ENCODE measurements at regions not wholly inside any gene's neighbourhood (a gene's known extent, or its start where the extent isn't known, plus 50 kb on each side); places are given as distances from the start of the nearest gene placed in this dataset.
"Not testable (repeated sequence)": the region's sequence is repeated elsewhere in the genome, so short reads cannot be mapped to it uniquely, and the experiment has no call there.

DNA sequence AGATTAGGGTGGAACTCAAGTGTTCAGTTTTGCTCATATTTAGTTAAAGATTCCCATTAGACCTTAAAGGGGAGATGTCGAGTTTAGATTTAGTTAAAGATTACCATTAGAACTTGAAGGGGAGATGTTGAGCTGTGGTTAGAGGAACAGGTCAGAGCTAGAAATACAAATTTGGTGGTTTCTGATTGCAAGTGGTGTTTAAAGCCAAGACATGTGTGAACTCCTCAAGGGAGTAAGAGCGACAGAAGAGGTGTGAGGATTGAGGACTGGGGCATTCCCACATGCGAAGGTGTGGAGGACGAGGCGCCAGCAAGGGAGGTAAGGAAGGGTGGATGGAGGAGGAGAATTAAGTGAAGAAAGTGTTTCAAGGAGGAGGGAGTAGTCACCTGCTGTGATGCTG is 168.6 kb downstream of the IER5 start:
- DNase-seq (ENCODE audit: low spot score): no peak

GRCh38 chr1:181259026-181259745 is 170.7 kb downstream of the IER5 start:
- no peak for DNase-seq (ENCODE audit: low spot score)

DNA sequence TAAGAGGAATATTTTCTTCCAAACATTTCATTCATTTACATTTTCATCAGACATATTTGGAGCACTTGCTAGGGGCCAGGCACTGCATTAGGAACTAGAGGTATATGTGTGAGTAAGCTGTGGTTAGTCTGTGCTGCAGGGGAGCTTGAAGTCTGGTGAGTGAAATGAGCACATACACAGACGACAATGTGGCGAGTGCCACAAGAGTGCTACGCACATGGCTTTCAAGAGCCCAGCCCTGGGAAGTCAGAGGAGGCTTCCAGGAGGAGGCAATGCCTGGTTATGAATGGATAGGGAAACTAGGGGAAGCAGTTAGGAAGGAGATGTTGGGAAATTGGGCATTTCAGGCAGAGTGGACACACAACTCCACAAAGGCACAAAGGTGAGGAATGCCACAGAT is 171.8 kb downstream of the IER5 start:
- DNase-seq (ENCODE audit: low spot score): no peak

GRCh38 chr1:181260994-181261393 is 172.5 kb downstream of the IER5 start:
- no peak for DNase-seq (ENCODE audit: low spot score)

DNA sequence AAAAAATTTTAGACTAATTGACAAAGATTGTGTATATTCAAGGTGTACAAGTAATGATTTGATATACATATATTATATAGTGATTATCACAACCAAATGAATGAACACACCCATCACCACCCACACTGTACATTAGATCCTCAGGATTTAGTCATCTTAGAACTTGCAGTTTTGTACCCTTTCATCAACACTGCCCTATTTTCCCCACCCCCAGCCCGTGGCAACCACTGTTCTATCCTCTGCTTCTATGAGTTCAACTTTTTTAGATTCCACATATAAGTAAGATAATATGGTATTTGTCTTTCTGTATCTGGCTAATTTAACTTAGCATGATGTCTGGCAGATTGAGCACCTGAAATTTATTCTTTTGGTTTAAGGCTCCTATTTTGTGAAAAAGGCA is 173.6 kb downstream of the IER5 start:
- DNase-seq (ENCODE audit: low spot score): no peak

DNA sequence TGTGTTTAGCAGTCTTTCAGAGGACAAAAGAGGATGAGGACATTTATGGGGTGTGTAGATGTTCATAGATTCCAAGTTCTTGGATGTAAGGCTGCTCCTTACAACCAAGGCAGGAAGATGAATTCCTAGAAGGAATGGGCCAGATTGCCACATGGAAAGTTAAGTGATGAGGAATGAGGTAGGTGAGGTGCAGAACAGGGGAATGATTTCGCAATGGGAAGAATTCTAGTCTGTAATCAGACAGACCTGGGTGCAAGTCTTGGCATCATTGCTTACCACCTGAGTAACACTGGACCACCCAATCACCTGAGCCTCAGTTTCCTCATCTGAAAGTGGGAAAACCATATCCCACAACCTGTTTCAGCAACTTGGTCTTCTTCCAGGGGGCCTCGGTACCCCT is 174.9 kb downstream of the IER5 start:
- no peak for DNase-seq (ENCODE audit: low spot score)

DNA sequence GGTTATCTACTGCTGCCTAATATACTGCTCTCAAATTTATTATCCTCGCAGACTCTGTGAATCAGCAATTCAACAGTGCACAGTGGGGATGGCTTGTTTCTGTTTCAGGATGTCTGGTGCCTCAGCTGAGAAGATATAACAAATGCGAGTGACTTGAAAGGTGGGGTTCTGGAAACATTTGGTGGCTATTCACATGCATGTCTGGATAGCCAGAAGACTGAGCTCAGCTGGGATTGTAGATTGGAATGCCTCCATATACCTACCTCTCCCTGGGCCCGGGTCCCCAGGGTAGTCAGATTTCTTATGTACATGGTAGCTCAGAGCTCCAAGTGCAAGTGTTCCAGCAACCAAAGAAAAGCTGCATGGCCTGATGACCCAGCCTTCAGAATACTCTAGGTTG is 176.3 kb downstream of the IER5 start:
- no peak for DNase-seq (ENCODE audit: low spot score)

DNA sequence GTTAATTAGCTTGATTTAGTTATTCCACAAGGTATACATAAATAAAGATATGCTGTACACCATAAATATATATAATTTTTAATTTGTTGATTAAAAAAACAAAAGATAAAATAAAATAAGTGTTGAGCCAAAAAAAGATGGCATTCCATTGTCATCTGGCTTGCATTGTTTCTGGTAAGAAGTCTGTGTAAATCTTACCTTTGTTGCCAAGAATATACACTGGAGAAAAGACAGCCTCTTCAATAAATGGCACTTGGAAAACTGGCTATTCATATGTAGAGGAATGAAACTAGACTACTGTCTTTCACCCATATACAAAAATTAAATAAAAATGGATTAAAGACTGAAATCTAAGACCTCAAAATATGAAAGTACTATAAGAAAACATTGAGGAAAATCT is 196.5 kb downstream of the IER5 start:
- no peak for DNase-seq (ENCODE audit: low spot score)

DNA sequence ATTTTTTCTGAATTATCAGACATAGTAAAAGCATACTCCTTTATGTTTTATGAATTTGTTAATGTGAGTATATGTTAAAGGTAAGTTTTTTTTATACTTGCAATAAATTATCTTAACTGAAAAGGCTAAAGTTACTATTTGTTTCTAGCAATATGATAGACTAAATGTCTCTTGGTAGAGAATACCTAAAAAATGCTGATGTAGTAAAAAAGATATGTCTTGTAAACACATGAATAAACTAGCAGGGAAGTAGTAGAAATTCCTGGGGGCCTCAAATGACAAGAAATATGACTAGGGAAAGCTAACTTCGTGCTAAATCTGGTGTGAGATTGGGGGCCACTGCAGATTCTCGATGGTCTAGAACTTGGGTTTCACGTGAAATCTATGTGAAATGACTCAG is 188.1 kb upstream of the CACNA1E start:
- no peak for DNase-seq (ENCODE audit: low spot score)

DNA sequence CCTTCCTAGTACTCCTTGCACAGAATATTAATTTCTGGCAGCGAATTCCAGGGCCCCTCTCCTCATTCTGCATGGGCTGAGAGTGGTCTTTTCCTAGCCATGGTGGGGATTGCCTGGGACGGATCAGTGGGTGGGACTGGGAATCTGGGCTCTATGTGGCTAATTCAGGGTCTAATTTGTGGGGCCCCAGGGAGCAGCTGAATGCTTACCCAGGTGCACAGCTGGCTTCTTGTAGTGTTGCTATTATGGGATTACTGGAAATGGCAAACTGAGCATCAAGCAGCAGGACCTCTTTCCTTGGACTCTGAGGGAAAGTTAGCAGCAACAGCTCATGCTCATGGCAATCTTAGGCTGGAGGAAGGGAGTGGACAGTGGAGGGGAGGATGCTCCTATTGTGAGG is 187.1 kb upstream of the CACNA1E start:
- DNase-seq (ENCODE audit: low spot score): no peak

- no peak for DNase-seq (ENCODE audit: low spot score)
Measured at GRCh38 chr1:181308098-181308497, 175.2 kb upstream of the CACNA1E start.

DNA sequence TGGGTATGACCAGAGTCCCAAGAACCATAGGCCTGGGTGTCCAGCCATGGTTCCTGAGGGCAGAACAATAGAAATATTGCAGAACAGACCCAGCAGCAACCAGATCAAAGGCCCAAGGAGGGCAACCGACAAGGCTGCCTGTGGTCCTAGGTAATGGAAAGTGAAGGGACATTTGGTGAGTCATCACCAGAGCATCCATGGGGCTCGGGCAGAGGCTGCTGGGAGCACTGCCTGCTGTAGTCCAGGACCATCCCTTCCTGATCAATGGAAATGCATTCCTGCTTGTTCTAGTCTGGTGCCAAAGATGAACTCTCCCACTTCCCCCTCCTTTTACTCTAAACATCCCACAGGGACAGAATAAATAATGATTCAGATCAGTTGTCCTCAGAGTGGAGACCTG is 172.8 kb upstream of the CACNA1E start:
- DNase-seq (ENCODE audit: low spot score): no peak

GRCh38 chr1:181312946-181313345 is 170.4 kb upstream of the CACNA1E start:
- DNase-seq (ENCODE audit: low spot score): no peak

GRCh38 chr1:181313466-181313865 is 169.9 kb upstream of the CACNA1E start:
- DNase-seq (ENCODE audit: low spot score): no peak

GRCh38 chr1:181314010-181314409 is 169.3 kb upstream of the CACNA1E start:
- no peak for DNase-seq (ENCODE audit: low spot score)

- DNase-seq (ENCODE audit: low spot score): no peak
Measured at GRCh38 chr1:181314959-181315358, 168.4 kb upstream of the CACNA1E start.

DNA sequence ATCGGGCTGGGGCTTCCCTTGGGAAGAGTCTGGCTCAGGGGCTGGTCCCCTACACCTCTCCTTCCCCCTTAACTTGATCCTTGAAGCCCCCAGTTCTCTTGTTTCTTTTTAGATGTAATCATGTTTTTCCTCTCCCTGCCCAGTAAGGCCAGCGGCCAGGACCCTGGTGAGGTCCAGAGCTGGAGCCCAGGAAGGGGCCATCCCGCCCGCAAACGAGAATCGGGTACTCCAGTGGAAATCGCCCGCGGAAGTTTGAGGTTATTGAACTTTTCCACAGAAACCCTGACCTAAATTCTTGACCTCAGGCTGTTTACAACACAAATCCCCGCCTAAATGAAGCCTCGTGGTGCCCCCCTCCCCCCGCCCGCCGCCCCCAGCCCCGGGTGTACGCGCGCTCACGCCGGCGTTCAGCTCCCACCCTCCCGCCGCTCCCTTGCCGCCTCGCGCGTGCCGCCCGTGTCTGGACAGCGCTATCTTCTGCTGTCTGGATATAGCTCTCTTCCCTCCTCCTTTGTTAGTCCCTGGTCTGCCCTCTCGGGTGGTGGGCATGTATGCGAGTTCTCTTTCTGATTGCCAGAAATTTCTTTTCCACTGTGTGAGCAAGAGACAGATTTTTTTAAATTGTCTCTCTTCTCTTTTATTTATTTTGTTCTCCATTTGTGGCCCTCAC is 165.9 kb upstream of the CACNA1E start:
- no peak for DNase-seq (ENCODE audit: low spot score)

GRCh38 chr1:181318022-181318857 is 165.1 kb upstream of the CACNA1E start:
- DNase-seq (ENCODE audit: low spot score): no peak

- no peak for DNase-seq (ENCODE audit: low spot score)
Measured at GRCh38 chr1:181318858-181319235, 164.5 kb upstream of the CACNA1E start.

GRCh38 chr1:181319907-181320306 is 163.4 kb upstream of the CACNA1E start:
- no peak for DNase-seq (ENCODE audit: low spot score)

GRCh38 chr1:181324797-181325616 is 158.3 kb upstream of the CACNA1E start:
- DNase-seq (ENCODE audit: low spot score): no peak

DNA sequence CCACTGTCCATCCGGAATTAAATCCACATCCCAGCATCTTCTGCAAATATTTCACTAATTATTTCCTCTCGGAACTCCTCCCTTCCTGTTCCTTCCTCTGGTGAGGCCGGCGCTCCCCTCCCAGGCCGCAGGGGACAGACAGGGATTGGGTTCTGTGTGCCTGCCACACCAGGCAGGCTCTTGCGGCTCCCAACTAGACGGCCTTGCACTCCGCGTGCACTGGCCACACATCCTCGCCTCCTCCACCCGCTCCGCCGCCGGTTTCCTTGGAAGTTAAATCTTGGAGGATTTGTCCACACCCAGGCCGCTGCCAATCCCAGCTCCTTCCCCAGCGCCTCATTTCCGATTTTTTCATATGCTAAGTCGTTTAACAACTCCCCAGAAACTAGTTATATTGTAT is 157.6 kb upstream of the CACNA1E start:
- not testable (repeated sequence) for DNase-seq (ENCODE audit: low spot score)

Measured in germinal center (tissue), 1 donor.